Stimulated activated CD8-positive, alpha-beta memory T cell treated with anti-CD3 and anti-CD28 coated beads, Interleukin-2, amount 100 ng/mL, for 48 hours (primary cell): ENCODE measurements at regions not wholly inside any gene's neighbourhood (a gene's known extent, or its start where the extent isn't known, plus 50 kb on each side); places are given as distances from the start of the nearest gene placed in this dataset.

Experiments used
- DNase-seq, 2 donors: peaks; one replicate each; pipeline ENCODE4 v3.0.0-alpha.2; 2020; ENCODE audit warnings: low read depth in 2 of 2

- DNase-seq: no peak
Measured at GRCh38 chr9:73655363-73655762, 503.7 kb downstream of the ANXA1 start.

GRCh38 chr9:73655831-73656230 lies 504.2 kb downstream of the ANXA1 start:
- DNase-seq: no peak

DNA sequence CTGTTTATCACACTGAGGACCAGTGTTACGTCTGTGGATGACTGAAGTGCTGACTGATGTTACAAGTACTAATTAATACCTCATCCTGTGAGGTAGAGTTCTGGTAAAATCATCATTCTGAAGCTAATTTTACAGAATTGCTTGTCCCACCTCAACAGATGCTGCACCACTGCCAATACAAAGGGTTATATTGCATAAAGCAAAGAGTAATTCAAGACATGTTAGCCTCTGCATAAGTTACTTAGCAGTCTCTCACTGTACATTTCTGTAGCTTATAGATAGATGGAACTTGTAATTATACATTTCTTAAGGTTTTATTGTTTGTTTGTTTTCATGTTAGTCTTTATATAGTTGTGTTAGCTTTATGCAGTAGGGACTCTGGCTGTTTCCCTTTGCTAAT lies 513.6 kb downstream of the ANXA1 start:
- no peak for DNase-seq

DNA sequence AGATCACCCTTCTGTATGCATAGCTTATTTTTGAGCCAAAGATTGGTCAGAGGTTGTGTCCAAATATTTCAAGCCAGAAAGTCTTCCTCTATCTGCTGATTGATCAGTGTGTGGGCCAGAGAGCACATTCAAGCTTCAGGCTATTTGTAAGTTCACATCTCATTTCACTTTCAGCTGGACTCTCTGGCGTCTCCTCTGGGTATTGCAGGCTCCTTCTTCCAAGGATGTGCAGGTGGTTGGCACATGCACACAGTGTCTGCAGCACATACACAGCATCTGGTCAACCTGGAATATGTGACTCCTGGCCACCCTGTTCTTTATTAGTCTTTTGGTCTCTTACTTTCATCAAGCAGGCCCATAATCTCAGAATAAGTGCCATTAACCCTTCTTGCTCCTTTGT lies 516.1 kb downstream of the ANXA1 start:
- DNase-seq: no peak

- DNase-seq: no peak
Measured at GRCh38 chr9:73680831-73681230, 529.2 kb downstream of the ANXA1 start.

DNA sequence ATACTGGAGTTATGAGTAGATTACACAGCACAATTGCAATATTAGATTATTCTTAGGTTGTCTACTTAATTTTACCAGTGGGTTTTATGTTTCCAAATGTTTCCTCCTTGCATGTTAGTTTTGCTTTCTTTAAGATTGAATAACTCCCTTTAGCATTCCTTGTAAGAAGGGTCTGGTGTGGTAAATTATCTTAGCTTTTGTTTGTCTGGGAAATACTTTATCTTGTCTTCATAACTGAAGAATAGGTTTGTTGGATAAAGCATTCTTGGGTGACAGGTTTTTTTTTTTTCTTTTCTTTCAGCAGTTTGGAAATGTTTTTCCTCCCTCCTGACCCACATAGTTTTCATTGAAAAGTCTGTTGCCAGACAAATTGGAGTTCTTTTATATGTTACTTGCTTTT lies 531.1 kb downstream of the ANXA1 start:
- DNase-seq: no peak

DNA sequence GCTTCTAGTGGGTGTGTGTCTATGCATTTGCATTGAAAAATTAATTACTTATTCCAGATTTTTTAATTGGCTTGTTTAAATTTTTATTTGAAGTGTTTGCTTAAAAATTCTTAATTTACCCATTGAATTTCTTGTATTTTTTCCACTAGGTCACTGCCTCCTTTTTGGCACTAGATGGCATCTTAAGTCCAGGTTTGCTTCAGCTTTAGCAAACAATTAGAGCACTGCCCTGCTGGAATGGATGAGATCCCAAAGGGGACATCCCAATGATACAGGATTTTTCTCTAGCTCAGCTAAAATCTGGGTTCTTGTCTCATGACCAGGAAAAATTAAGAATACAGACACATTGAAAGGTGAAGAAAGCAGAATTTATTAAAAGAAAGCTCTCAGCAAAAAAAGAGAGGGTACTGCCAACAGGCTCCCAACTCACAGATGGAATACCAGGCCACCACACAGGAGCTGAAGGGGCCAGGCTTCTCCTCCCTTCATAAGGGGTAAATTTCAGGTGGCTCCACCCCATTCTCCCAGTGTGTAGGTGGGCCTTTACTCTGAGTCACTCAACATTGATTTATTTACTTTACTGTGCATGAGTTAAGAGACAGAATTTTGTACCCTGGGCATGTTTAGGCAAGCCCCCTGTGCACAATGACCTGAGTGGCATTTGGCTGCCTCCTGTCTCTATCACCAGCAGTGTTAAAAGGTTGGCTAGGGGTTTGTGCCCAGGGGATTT lies 532.4 kb downstream of the ANXA1 start:
- no peak for DNase-seq

- DNase-seq: no peak
Measured at GRCh38 chr9:73684601-73685000, 532.9 kb downstream of the ANXA1 start.

GRCh38 chr9:73685786-73686185 lies 534.1 kb downstream of the ANXA1 start:
- no peak for DNase-seq

DNA sequence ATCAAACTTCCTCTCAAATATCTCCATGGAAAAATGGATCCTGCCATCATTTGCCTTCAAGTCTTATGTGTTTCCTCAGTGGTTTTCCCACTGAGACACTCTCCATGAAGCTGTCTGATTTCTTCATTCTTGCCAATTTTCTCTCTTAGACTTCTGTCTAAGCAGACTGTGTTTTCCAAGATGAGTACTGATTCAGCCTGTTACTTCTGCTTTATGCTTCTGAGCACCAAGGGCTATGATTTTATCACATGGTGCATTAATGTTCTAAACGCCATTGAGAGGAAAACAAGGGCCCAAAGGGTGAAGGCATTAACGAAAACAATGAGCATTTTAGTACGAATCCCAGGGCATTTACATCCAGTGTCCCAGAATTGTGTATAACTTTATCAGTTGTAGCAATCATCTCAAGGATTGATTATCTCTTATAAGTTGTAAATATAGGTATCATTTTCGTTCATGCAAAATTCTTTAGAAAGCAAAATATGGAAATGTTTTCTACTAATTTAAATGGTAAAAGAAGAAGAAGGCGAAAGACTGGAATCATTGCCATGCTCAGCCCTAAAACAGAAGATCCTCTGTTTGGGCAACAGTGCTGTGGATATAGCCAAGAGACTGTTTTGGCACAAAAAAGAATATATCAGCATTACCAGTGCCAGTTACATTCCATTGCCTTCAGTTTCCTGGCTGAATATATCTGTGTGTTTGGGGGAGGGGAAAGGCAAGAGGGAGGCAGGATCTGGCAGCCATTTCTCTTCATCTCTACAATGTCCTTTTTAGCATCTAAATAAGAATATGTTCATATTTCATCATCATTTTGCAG lies 537.6 kb downstream of the ANXA1 start:
- DNase-seq: no peak

- DNase-seq: no peak
Measured at GRCh38 chr9:73701415-73702057, 549.9 kb downstream of the ANXA1 start.

GRCh38 chr9:73714294-73714693 lies 562.6 kb downstream of the ANXA1 start:
- no peak for DNase-seq

DNA sequence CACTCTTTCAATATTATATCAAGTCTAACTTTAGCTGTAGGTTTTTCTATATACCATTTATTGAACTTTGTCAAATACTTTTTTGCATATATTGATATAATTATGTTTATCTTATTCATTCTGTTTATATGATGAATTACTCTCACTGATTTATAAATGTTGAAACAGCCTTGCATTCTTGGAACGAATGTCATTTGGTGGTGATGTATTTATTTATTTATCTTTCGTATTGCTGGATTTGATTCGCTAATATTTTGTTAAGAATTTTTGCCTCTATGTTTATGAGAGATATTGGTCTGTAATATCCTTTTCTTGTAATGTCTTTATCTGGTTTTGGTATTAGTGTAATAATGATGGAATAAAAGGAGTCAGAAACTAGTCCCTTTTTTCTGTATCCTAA lies 563.9 kb downstream of the ANXA1 start:
- DNase-seq: no peak

DNA sequence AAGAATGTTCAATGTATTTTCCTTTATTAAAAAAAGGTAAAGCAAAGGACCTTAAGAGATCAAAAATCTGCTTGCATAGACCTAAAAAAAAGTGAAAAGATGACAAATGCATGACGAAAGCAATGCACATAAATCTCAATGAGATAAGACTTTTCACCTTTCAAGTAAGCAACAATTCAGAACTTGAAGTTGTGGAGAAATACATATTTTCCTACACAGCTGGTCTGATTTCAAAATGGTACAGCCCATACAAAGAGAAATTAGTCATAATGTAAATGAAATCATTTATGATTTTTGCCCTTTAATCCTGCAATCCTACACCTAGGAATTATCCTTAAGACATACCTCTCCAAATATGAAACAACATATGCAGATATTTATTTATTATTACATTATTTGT lies 568.0 kb downstream of the ANXA1 start:
- DNase-seq: no peak

GRCh38 chr9:73720601-73721000 lies 568.9 kb downstream of the ANXA1 start:
- DNase-seq: no peak

- no peak for DNase-seq
Measured at GRCh38 chr9:73736270-73736669, 584.6 kb downstream of the ANXA1 start.

- DNase-seq: no peak
Measured at GRCh38 chr9:73738741-73739530, 587.3 kb downstream of the ANXA1 start.

- no peak for DNase-seq
Measured at GRCh38 chr9:73741316-73741715, 589.7 kb downstream of the ANXA1 start.

DNA sequence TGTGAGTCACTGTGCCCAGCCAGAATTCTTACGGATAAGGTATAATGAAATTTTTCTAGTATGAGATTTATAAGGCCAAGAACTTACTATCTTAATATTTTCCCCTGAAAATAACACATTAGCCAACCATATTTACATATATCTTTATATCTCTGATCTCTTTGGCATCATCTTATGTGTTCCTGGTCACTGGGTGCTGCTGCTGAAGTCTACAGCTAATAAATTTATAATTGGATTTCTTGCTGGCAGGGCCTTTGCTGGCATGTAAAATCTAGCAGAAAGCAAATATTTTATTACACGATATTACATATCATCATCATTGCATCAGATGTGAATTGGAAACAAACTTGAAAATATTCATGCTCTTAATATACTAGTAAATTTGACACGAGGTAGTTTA lies 590.7 kb downstream of the ANXA1 start:
- no peak for DNase-seq

DNA sequence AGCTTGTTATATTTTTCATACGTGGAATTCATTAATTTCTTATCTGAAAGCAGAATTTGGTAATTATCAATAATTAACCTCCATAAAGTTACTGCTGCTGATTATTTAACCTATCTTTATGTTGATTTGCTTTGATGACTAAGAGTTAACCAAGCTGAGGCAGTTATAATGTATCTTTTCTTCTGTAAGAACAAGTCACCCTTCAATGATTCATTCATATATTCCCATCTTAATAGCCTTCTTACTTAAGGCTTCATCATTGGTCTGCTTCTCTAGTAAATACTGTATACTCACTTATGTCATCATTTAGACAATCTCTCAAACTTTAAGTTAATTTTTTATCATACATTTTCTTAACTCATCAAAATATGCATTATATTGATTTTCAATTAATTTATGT lies 592.2 kb downstream of the ANXA1 start:
- no peak for DNase-seq

DNA sequence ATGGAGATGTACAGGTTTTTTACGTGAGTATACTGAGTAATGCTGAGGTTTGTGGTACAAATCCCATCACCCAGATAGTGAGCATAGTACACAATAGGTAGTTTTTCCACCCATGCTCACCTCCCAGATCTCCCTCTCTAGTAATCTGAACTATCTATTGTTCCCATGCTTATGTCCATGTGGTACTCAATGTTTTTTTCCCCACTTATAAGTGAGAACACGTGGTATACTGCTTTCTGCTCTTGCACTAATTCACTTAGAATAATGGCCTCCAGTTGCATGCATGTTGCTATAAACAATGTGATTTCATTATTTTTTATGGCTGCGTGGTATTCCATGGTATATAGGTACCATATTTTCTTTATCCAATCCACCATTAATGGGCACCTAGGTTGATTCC lies 593.9 kb downstream of the ANXA1 start:
- DNase-seq: no peak

GRCh38 chr9:73753171-73753570 lies 601.5 kb downstream of the ANXA1 start:
- DNase-seq: no peak
